IPS DF 19.7 (cell line): ENCODE measurements at regions not wholly inside any gene's neighbourhood (a gene's known extent, or its start where the extent isn't known, plus 50 kb on each side); places are given as distances from the start of the nearest gene placed in this dataset.

Experiments
- DNase-seq: peaks from one replicate; pipeline ENCODE4 v3.0.0-alpha.2; 2013; ENCODE audit warnings: low read depth, low spot score

- no peak for DNase-seq
These were observed 1174.9 kb upstream of the AUTS2 start for GRCh38 chr7:68423356-68423755.

- DNase-seq, result no peak
These were observed 1173.5 kb upstream of the AUTS2 start for GRCh38 chr7:68424658-68425297.

- DNase-seq, result no peak
These were observed 1172.9 kb upstream of the AUTS2 start for GRCh38 chr7:68425377-68425776.

GRCh38 chr7:68429411-68430117 is 1168.7 kb upstream of the AUTS2 start:
- DNase-seq, result no peak

- DNase-seq, result no peak
These were observed 1165.7 kb upstream of the AUTS2 start for GRCh38 chr7:68432585-68432984.

GRCh38 chr7:68433462-68434070 is 1164.7 kb upstream of the AUTS2 start:
- no peak for DNase-seq

- no peak for DNase-seq
These were observed 1163.4 kb upstream of the AUTS2 start for GRCh38 chr7:68434857-68435256.

- no peak for DNase-seq
These were observed 1160.3 kb upstream of the AUTS2 start for GRCh38 chr7:68438016-68438415.

- no peak for DNase-seq
These were observed 1159.5 kb upstream of the AUTS2 start for GRCh38 chr7:68438811-68439210.

- DNase-seq, result no peak
These were observed 1158.4 kb upstream of the AUTS2 start for GRCh38 chr7:68439897-68440296.

GRCh38 chr7:68440866-68441265 is 1157.4 kb upstream of the AUTS2 start:
- no peak for DNase-seq

GRCh38 chr7:68441645-68442044 is 1156.6 kb upstream of the AUTS2 start:
- DNase-seq, result no peak

- DNase-seq, result no peak
These were observed 1155.2 kb upstream of the AUTS2 start for GRCh38 chr7:68442931-68443631.

GRCh38 chr7:68444042-68444441 is 1154.2 kb upstream of the AUTS2 start:
- DNase-seq, result no peak

- no peak for DNase-seq
These were observed 1153.3 kb upstream of the AUTS2 start for GRCh38 chr7:68444956-68445355.

GRCh38 chr7:68446183-68446582 is 1152.1 kb upstream of the AUTS2 start:
- DNase-seq, result no peak

GRCh38 chr7:68449099-68449498 is 1149.2 kb upstream of the AUTS2 start:
- DNase-seq, result no peak

GRCh38 chr7:68449816-68450215 is 1148.5 kb upstream of the AUTS2 start:
- no peak for DNase-seq

GRCh38 chr7:68454931-68455330 is 1143.3 kb upstream of the AUTS2 start:
- DNase-seq, result no peak

GRCh38 chr7:68456469-68456868 is 1141.8 kb upstream of the AUTS2 start:
- no peak for DNase-seq

GRCh38 chr7:68457481-68457880 is 1140.8 kb upstream of the AUTS2 start:
- DNase-seq, result no peak
